Parathyroid adenoma (tissue), 2 donors: ENCODE measurements at regions not wholly inside any gene's neighbourhood (a gene's known extent, or its start where the extent isn't known, plus 50 kb on each side); places are given as distances from the start of the nearest gene placed in this dataset.

Source experiments
- H2AFZ ChIP-seq: fragments of 300-600 bp; sonication (generic); one replicate; pipeline ENCODE4 v1.7.0; 2017; ENCODE audit warnings: antibody characterized with exemption, mild to moderate bottlenecking
- H3K27ac ChIP-seq: fragments of 300-600 bp; sonication (generic); one replicate; pipeline ENCODE4 v1.7.0; 2017
- H3K27me3 ChIP-seq: fragments of 300-600 bp; sonication (generic); one replicate; pipeline ENCODE4 v1.7.0; 2017; ENCODE audit warnings: low read length; ENCODE audit not compliant: control insufficient read depth, insufficient read depth
- H3K36me3 ChIP-seq: fragments of 300-600 bp; sonication (generic); one replicate; pipeline ENCODE4 v1.7.0; 2017; ENCODE audit warnings: low read length; ENCODE audit not compliant: control insufficient read depth, insufficient read depth
- H3K4me1 ChIP-seq: fragments of 300-600 bp; sonication (generic); one replicate; pipeline ENCODE4 v1.7.0; 2017; ENCODE audit warnings: control low read depth
- H3K4me2 ChIP-seq: fragments of 300-600 bp; sonication (generic); one replicate; pipeline ENCODE4 v1.7.0; 2017; ENCODE audit warnings: low read length
- H3K4me3 ChIP-seq: fragments of 300-600 bp; sonication (generic); one replicate; pipeline ENCODE4 v1.7.0; 2017; ENCODE audit warnings: low read depth, low read length
- H3K79me2 ChIP-seq: fragments of 300-600 bp; sonication (generic); one replicate; pipeline ENCODE4 v1.7.0; 2017; ENCODE audit warnings: control low read depth
- H3K9ac ChIP-seq: fragments of 300-600 bp; sonication (generic); one replicate; pipeline ENCODE4 v1.7.0; 2017; ENCODE audit warnings: mild to moderate bottlenecking
- H3K9me3 ChIP-seq: fragments of 300-600 bp; sonication (generic); one replicate; pipeline ENCODE4 v1.7.0; 2017; ENCODE audit warnings: low read length; ENCODE audit not compliant: control insufficient read depth
- TF ChIP-seq, protein P1 (sequence below): fragments of 300-600 bp; sonication (generic); IDR thresholded peaks from one replicate; pipeline ENCODE4 v1.7.0; 2017; ENCODE audit warnings: antibody characterized with exemption, mild to moderate bottlenecking
- donor health status: primary hyperparathyroidism.

DNA sequence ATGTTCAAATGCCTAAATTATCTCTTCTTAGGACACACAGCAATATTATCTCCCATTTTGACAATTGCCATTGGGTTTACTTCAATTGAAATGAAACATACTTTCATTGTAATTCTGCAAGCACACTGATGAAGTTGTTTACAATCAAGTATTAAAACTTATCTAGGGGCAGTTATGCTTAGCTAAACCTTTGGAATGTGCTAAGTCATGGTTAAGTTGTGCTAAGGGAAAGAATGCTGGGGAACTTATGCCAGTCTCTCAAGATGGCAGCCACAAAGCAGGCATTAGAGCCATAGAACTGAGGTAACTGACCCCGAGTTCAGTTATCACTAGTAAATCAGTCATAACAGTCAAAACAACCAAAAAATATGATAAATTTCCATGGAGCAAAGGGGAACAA, 59.1 kb upstream of the NT5E start:
- Histone ChIP-seq H2AFZ (no peak overlapping the region), H3K4me3 (no peak overlapping the region), H3K9me3 (no peaks in the 10 kb centered on the region), H3K79me2 (no peaks in the 10 kb centered on the region), H3K27ac (no peak overlapping the region), H3K27me3 (no peaks in the 10 kb centered on the region), H3K4me1 (no peaks in the 10 kb centered on the region), H3K4me2 (no peak overlapping the region), H3K36me3 (no peaks in the 10 kb centered on the region), H3K9ac (no peak overlapping the region)
- TF ChIP-seq, protein P1, sequence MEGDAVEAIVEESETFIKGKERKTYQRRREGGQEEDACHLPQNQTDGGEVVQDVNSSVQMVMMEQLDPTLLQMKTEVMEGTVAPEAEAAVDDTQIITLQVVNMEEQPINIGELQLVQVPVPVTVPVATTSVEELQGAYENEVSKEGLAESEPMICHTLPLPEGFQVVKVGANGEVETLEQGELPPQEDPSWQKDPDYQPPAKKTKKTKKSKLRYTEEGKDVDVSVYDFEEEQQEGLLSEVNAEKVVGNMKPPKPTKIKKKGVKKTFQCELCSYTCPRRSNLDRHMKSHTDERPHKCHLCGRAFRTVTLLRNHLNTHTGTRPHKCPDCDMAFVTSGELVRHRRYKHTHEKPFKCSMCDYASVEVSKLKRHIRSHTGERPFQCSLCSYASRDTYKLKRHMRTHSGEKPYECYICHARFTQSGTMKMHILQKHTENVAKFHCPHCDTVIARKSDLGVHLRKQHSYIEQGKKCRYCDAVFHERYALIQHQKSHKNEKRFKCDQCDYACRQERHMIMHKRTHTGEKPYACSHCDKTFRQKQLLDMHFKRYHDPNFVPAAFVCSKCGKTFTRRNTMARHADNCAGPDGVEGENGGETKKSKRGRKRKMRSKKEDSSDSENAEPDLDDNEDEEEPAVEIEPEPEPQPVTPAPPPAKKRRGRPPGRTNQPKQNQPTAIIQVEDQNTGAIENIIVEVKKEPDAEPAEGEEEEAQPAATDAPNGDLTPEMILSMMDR, result no peak

DNA sequence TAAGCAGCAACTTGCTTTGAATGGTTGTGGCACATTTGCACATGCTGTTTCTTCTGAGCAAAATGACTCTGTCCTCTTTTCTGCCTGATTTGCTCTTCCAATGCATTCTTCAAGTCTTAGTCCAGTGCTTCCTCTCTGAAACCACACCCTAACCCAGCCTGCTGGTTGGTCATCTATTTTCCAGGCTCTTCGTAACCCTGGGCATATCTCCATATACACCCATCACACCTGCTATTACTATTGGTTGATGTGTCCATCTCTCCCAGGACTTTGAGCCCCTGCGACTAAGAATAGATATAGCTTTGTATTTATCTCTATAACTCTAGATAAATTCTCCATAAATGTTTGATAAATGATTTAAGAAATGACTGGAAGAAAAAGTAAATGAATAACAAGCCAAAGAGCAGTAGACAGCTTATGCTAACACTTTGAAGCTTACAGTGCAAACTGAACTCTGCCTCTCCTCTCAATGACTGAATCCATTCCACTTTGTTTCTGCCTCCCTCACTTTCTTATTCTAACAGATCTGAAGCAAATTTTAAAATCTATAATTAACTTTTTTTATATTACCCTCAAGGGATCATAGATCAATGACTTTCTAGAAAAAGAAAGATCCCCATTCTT, 59.7 kb upstream of the NT5E start:
- Histone ChIP-seq H3K27me3 (no peaks in the 10 kb centered on the region), H3K36me3 (no peaks in the 10 kb centered on the region), H2AFZ (no peak overlapping the region), H3K9me3 (no peaks in the 10 kb centered on the region), H3K79me2 (no peaks in the 10 kb centered on the region), H3K27ac (no peak overlapping the region), H3K4me2 (no peak overlapping the region), H3K4me1 (no peaks in the 10 kb centered on the region), H3K9ac (no peak overlapping the region), H3K4me3 (no peak overlapping the region)
- TF ChIP-seq, protein P1, result no peak

DNA sequence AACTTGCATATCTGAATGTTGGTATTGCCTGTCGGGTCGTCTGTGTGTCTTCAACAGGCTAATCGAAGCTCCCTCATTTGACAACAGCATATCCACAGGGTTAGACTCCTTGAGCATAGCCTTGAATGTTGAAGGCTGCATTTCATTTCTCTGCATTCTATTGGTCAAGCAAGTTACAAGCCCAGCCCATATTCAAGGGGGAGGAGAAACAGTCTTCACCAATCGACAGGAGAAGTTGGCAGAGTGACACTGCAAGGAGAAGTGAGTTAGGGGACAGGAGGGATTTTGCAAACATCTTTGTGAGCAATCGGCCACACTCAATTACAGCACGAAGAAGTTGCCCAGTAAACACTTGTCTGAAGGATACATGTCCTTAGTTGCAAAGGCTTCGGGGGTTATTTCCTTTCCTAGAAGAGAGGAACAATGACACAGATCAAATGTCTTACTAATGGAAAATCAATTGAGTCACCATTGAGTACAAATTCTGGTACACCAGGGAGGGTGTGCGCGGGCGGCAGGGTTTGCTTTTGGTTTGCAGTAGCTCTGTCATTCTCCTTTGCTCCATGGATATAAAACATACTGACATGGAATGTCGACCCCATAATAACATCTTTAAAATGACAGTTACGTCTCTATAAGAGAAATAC, 60.6 kb upstream of the NT5E start:
- no peak overlapping the region for H3K9ac ChIP-seq
- H3K79me2 ChIP-seq, result no peaks in the 10 kb centered on the region
- H3K4me3 ChIP-seq, result no peak overlapping the region
- H3K9me3 ChIP-seq, result no peaks in the 10 kb centered on the region
- H3K4me2 ChIP-seq, result no peak overlapping the region
- TF ChIP-seq, protein P1, result no peak
- H3K27me3 ChIP-seq, result no peaks in the 10 kb centered on the region
- no peaks in the 10 kb centered on the region for H3K4me1 ChIP-seq
- H3K27ac ChIP-seq, result no peak overlapping the region
- H2AFZ ChIP-seq, result no peak overlapping the region
- H3K36me3 ChIP-seq, result no peaks in the 10 kb centered on the region

DNA sequence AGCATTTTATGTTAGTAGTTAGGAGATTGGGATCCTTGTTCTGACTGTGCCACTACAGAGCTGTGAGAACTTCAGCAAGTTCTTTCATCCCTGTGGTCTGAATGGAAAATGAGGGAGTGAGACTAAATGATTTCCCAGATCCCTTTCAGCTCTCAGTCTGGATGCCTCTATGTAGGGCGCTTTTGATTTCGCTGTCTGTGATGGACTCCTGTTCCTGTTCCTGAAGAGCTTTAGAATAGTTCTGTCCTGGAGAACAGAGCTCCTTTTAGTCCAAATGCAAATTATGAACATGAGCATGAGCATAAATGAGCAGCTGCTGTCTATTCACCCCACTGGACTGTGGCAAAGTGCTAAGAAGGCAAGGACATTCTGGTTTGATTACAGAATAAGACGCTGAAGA, 61.4 kb upstream of the NT5E start:
- TF ChIP-seq, protein P1, result no peak
- no peak overlapping the region for H2AFZ ChIP-seq
- no peaks in the 10 kb centered on the region for H3K27me3 ChIP-seq
- no peaks in the 10 kb centered on the region for H3K79me2 ChIP-seq
- H3K27ac ChIP-seq, result no peak overlapping the region
- no peaks in the 10 kb centered on the region for H3K4me1 ChIP-seq
- H3K9ac ChIP-seq, result no peak overlapping the region
- no peak overlapping the region for H3K4me3 ChIP-seq
- no peak overlapping the region for H3K4me2 ChIP-seq
- no peaks in the 10 kb centered on the region for H3K9me3 ChIP-seq
- no peaks in the 10 kb centered on the region for H3K36me3 ChIP-seq
